ENCODE measurements at regions not wholly inside any gene's neighbourhood (a gene's known extent, or its start where the extent isn't known, plus 50 kb on each side); places are given as distances from the start of the nearest gene placed in this dataset.

- H3K27me3 ChIP-seq = no peaks in the 10 kb centered on the region
- no peak for TF ChIP-seq CTCF (IDR thresholded peaks at IDR 0.05)
- H3K36me3 ChIP-seq = no peaks in the 10 kb centered on the region
- no peak overlapping the region for H3K4me3 ChIP-seq
- intact Hi-C loops (cut with DNase I; ENCODE audit: low total_unique reads) = no loop called here
- DNase-seq = no peak
- H3K27ac ChIP-seq = no peak overlapping the region
- no peaks in the 10 kb centered on the region for H3K9me3 ChIP-seq
- H3K4me1 ChIP-seq = no peaks in the 10 kb centered on the region
Observed at GRCh38 chr10:10128387-10128786, 889.3 kb upstream of the CELF2 start.

- Histone ChIP-seq H3K27me3 (no peaks in the 10 kb centered on the region), H3K4me1 (no peaks in the 10 kb centered on the region), H3K36me3 (no peaks in the 10 kb centered on the region), H3K4me3 (no peak overlapping the region), H3K27ac (no peak overlapping the region), H3K9me3 (no peaks in the 10 kb centered on the region)
- intact Hi-C loops (cut with DNase I; ENCODE audit: low total_unique reads) = no loop called here
- no peak for DNase-seq
- TF ChIP-seq CTCF (IDR thresholded peaks at IDR 0.05) = no peak
Observed at GRCh38 chr10:10130686-10131085, 887.0 kb upstream of the CELF2 start.

- Histone ChIP-seq H3K4me1 (no peaks in the 10 kb centered on the region), H3K36me3 (no peaks in the 10 kb centered on the region), H3K4me3 (no peak overlapping the region), H3K27me3 (no peaks in the 10 kb centered on the region), H3K9me3 (no peaks in the 10 kb centered on the region), H3K27ac (no peak overlapping the region)
- TF ChIP-seq CTCF (IDR thresholded peaks at IDR 0.05) = no peak
- DNase-seq = no peak
- intact Hi-C loops (cut with DNase I; ENCODE audit: low total_unique reads) = no loop called here
Observed at GRCh38 chr10:10132009-10132408, 885.7 kb upstream of the CELF2 start.

- Histone ChIP-seq H3K4me1 (no peaks in the 10 kb centered on the region), H3K9me3 (no peaks in the 10 kb centered on the region), H3K27ac (no peak overlapping the region), H3K27me3 (no peaks in the 10 kb centered on the region), H3K36me3 (no peaks in the 10 kb centered on the region), H3K4me3 (no peak overlapping the region)
- DNase-seq = no peak
- TF ChIP-seq CTCF (IDR thresholded peaks at IDR 0.05) = no peak
- intact Hi-C loops (cut with DNase I; ENCODE audit: low total_unique reads) = no loop called here
Observed at GRCh38 chr10:10133281-10133680, 884.4 kb upstream of the CELF2 start.

- H3K27me3 ChIP-seq = no peaks in the 10 kb centered on the region
- no peak overlapping the region for H3K27ac ChIP-seq
- no peaks in the 10 kb centered on the region for H3K4me1 ChIP-seq
- TF ChIP-seq CTCF (IDR thresholded peaks at IDR 0.05) = no peak
- intact Hi-C loops (cut with DNase I; ENCODE audit: low total_unique reads) = no loop called here
- no peak overlapping the region for H3K4me3 ChIP-seq
- no peaks in the 10 kb centered on the region for H3K9me3 ChIP-seq
- no peak for DNase-seq
- no peaks in the 10 kb centered on the region for H3K36me3 ChIP-seq
Observed at GRCh38 chr10:10138685-10139084, 879.0 kb upstream of the CELF2 start.

GRCh38 chr10:10141782-10142382 lies 875.8 kb upstream of the CELF2 start:
- Histone ChIP-seq H3K27me3 (no peaks in the 10 kb centered on the region), H3K4me1 (no peaks in the 10 kb centered on the region), H3K27ac (no peak overlapping the region), H3K9me3 (no peaks in the 10 kb centered on the region), H3K36me3 (no peaks in the 10 kb centered on the region), H3K4me3 (no peak overlapping the region)
- TF ChIP-seq CTCF (IDR thresholded peaks at IDR 0.05) = no peak
- intact Hi-C loops (cut with DNase I; ENCODE audit: low total_unique reads) = no loop called here
- no peak for DNase-seq

All from tibial artery (tissue), 4 donors.